Kidney epithelial cell (primary cell): ENCODE measurements at regions not wholly inside any gene's neighbourhood (a gene's known extent, or its start where the extent isn't known, plus 50 kb on each side); places are given as distances from the start of the nearest gene placed in this dataset.

ENCODE experiments used
- DNase-seq: peaks from one replicate; pipeline ENCODE4 v3.0.0-alpha.2; 2010; ENCODE audit warnings: low read depth
- H3K27me3 ChIP-seq: 2 replicates; pipeline ENCODE4 v1.6.0; 2011; ENCODE audit warnings: low read length; ENCODE audit not compliant: control insufficient read depth, insufficient read depth
- H3K36me3 ChIP-seq: 2 replicates; pipeline ENCODE4 v1.5.1; 2011; ENCODE audit warnings: low read length; ENCODE audit not compliant: control insufficient read depth, insufficient read depth
- H3K4me3 ChIP-seq: 2 replicates; pipeline ENCODE4 v1.5.1; 2011; ENCODE audit warnings: low read depth, mild to moderate bottlenecking, control low read depth, low read length
- CTCF ChIP-seq: IDR thresholded peaks from 2 replicates; pipeline ENCODE4 v1.5.1; 2011; ENCODE audit warnings: mild to moderate bottlenecking, moderate library complexity, low read length, control low read depth, inconsistent platforms; ENCODE audit not compliant: insufficient read depth, poor library complexity, severe bottlenecking

- no peak overlapping the region for H3K4me3 ChIP-seq
- no peaks in the 10 kb centered on the region for H3K27me3 ChIP-seq
- DNase-seq: no peak
These were observed 742.3 kb downstream of the TNS3 start for GRCh38 chr7:46839651-46840050.

DNA sequence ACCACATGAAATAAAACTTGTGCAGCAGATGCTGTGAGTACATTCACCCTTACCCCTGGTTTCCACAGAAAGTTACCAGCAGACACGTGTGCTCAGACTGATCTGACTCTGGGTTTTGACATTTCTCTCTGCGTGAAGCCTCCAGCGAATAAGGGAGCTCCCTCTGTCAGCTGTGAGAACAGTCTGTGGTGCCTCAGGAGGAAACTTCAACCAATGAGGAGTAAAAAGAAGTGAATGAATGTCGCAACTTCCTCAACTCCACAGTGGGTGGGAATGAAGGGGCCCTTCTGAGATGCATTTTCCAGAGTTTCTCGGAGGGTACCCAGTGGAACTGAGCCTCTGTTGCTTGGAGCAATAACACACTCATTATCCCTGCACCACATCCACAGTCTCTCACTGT lies 743.4 kb downstream of the TNS3 start:
- Histone ChIP-seq H3K36me3 (no peaks in the 10 kb centered on the region), H3K4me3 (no peak overlapping the region), H3K27me3 (no peaks in the 10 kb centered on the region)
- DNase-seq: no peak
- no peak for TF ChIP-seq CTCF

More at GRCh38 chr7:46839651-46840050, 742.3 kb downstream of the TNS3 start:
- TF ChIP-seq CTCF: no peak
- H3K36me3 ChIP-seq: no peaks in the 10 kb centered on the region

GRCh38 chr7:46835556-46835955 lies 746.4 kb downstream of the TNS3 start:
- Histone ChIP-seq H3K36me3 (no peaks in the 10 kb centered on the region), H3K4me3 (no peak overlapping the region), H3K27me3 (no peaks in the 10 kb centered on the region)
- no peak for DNase-seq
- TF ChIP-seq CTCF: no peak

- H3K27me3 ChIP-seq: no peaks in the 10 kb centered on the region
- no peak overlapping the region for H3K4me3 ChIP-seq
- TF ChIP-seq CTCF: no peak
- H3K36me3 ChIP-seq: no peaks in the 10 kb centered on the region
- no peak for DNase-seq
These were observed 747.0 kb downstream of the TNS3 start for GRCh38 chr7:46834921-46835320.

DNA sequence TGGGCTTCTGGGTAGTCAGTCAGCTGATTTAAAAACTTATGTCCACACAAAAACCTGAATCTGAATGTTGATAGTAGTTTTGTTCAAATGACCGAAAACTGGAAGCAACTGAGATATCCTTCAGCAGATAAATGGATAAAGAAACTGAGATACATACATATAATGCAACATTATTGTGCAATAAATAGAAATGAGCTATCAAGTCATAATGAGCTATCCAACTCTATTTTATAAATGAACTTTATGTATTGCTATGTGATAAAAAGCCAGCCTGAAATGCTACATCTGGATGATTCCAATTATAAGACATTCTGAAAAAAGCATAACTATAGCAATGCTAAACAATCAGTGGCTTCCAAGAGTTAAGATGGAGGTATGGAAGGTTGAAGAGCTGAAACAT lies 748.7 kb downstream of the TNS3 start:
- H3K36me3 ChIP-seq: no peaks in the 10 kb centered on the region
- TF ChIP-seq CTCF: no peak
- no peak overlapping the region for H3K4me3 ChIP-seq
- no peak for DNase-seq
- H3K27me3 ChIP-seq: no peaks in the 10 kb centered on the region

DNA sequence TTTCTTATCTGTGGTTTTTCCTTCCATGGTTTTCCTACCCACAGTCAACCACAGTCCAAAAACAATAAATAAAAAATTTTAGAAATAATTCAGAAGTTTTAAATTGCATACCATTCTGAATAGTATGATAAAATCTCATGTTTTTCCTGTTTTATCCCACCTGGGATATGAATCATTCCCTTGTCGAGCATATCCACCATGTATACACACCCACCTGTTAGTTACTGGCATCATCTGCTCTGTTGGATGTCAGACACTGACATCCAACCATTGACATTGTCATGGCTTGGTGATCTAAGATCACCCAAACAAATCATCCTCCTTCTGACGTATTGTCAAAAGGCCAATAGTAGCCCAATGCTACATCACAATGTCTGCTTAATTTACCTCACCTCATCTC lies 749.8 kb downstream of the TNS3 start:
- Histone ChIP-seq H3K4me3 (no peak overlapping the region), H3K36me3 (no peaks in the 10 kb centered on the region), H3K27me3 (no peaks in the 10 kb centered on the region)
- no peak for DNase-seq
- no peak for TF ChIP-seq CTCF
